ENCODE measurements at regions not wholly inside any gene's neighbourhood (a gene's known extent, or its start where the extent isn't known, plus 50 kb on each side); places are given as distances from the start of the nearest gene placed in this dataset.

DNA sequence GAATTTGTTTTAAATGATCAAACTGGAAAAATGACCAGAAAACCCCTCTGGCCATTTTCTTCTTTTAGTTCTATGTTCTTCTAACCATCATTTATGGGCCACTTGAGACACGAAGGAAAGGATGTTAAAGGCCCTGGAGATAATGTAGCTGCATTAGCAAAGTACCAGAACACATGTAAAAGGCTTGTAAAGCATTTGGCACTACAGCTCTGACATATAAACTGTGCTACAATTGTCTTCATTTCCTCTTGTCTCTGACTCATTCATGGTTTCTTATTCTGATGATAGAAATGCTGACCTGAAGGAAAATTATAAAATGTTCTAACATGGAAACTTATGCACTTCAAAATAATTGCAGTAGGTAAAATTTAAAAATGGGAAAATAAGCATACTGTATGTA is 388.7 kb downstream of the FAT4 start:
- DNase-seq (ENCODE audit: low read depth), result no peak
- TF ChIP-seq, protein P1, sequence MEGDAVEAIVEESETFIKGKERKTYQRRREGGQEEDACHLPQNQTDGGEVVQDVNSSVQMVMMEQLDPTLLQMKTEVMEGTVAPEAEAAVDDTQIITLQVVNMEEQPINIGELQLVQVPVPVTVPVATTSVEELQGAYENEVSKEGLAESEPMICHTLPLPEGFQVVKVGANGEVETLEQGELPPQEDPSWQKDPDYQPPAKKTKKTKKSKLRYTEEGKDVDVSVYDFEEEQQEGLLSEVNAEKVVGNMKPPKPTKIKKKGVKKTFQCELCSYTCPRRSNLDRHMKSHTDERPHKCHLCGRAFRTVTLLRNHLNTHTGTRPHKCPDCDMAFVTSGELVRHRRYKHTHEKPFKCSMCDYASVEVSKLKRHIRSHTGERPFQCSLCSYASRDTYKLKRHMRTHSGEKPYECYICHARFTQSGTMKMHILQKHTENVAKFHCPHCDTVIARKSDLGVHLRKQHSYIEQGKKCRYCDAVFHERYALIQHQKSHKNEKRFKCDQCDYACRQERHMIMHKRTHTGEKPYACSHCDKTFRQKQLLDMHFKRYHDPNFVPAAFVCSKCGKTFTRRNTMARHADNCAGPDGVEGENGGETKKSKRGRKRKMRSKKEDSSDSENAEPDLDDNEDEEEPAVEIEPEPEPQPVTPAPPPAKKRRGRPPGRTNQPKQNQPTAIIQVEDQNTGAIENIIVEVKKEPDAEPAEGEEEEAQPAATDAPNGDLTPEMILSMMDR (IDR thresholded peaks at IDR 0.05; ENCODE audit: insufficient read depth, low read depth, low read length, missing control alignments), result no peak
- H3K4me3 ChIP-seq (ENCODE audit: low read depth, low read length), result no peak overlapping the region

DNA sequence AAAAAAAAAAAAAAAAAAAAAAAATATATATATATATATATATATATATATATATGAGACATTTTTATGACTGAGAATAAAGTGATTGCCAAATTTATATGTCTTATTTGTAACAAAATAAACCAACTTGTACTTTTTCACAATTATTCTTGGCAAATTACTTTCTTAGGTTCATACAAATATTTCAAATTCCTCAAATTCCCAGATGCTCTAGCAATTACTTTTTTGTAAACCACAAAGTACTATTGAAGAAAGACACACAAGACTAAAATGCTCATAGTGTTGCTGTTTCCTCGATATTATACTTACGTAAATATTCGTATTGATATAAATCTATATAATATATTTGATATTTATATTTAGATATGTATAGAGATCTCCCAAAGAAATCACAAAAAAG is 390.0 kb downstream of the FAT4 start:
- TF ChIP-seq, protein P1 (IDR thresholded peaks at IDR 0.05; ENCODE audit: insufficient read depth, low read depth, low read length, missing control alignments), result no peak
- H3K4me3 ChIP-seq (ENCODE audit: low read depth, low read length), result no peak overlapping the region
- no peak for DNase-seq (ENCODE audit: low read depth)

DNA sequence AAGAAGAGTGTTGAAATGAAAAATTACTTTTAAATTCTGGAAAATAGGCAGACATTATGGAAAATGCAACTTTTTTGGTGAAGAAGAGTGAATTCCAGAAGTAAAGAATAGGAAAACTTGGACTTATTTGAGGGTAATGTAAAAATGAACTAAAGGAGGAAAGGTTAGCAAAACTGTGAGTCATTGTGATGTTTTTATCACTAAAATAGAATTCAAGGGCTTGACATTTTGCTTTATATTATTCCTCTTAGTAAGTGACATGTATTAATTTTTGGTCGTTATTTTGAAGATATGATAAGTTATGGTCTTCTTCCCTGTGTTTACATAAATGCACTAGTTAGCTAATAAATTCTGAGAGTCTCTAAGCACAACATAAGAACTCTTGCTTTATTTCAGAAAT is 390.9 kb downstream of the FAT4 start:
- no peak overlapping the region for H3K4me3 ChIP-seq (ENCODE audit: low read depth, low read length)
- TF ChIP-seq, protein P1 (IDR thresholded peaks at IDR 0.05; ENCODE audit: insufficient read depth, low read depth, low read length, missing control alignments), result no peak
- no peak for DNase-seq (ENCODE audit: low read depth)

DNA sequence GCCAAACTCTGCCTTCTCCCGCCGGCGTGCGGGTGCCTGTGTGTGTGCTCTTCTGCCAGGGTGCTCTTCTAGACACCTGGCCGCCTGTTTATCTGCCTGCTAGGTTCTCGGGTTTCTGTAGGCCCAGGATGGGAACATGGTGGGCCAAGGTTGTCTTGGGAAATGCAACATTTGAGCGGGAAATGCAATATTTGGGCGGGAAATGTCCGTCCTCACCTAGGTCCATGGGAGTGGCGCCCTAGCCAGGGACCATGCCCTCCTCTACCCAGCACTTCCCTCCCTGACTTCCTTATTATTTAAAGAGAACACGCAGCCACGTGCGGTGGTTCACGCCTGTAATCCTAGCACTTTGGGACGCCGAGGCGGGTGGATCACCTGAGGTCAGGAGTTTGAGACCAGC is 392.6 kb downstream of the FAT4 start:
- TF ChIP-seq, protein P1 (IDR thresholded peaks at IDR 0.05; ENCODE audit: insufficient read depth, low read depth, low read length, missing control alignments), result no peak
- H3K4me3 ChIP-seq (ENCODE audit: low read depth, low read length), result no peak overlapping the region
- DNase-seq (ENCODE audit: low read depth), result no peak

DNA sequence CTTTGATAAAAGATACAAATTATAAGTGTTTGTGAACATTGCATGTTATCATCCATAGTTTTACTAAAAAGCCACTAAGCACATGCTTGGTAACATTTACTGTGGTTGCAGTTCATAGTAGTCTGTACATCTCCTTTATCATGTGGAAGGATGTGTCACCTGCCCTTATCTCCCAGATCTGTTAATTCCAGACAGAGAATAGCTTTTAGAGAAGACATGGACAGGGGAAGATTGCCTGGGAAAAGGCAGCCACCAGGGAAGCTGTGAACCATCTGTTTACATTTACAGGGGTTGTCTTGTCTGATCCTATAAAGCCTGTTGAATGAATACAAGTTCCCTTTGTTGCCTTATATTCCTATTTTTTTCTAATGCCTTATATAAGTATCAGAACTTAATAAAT is 396.0 kb downstream of the FAT4 start:
- no peak for DNase-seq (ENCODE audit: low read depth)
- TF ChIP-seq, protein P1 (IDR thresholded peaks at IDR 0.05; ENCODE audit: insufficient read depth, low read depth, low read length, missing control alignments), result no peak
- no peak overlapping the region for H3K4me3 ChIP-seq (ENCODE audit: low read depth, low read length)

DNA sequence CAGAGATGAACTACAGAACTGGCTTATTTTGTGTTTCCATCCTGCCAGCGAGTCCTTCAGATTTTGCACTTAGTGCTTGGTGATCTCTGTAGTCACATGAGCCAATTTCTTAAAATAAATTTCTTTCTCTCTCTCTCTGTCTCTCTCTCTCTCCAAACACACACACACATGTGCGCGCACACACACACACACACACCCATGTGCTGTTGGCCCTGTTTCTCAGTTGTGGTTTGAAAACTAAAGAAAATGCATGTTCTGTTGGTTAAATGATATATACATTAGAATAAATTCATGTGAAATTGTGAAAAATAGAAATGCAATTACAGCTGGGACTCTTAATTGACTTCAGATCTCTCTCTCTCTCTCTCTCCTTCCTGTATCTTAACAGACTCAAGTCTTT is 399.3 kb downstream of the FAT4 start:
- no peak for DNase-seq (ENCODE audit: low read depth)
- TF ChIP-seq, protein P1 (IDR thresholded peaks at IDR 0.05; ENCODE audit: insufficient read depth, low read depth, low read length, missing control alignments), result no peak
- H3K4me3 ChIP-seq (ENCODE audit: low read depth, low read length), result no peak overlapping the region

DNA sequence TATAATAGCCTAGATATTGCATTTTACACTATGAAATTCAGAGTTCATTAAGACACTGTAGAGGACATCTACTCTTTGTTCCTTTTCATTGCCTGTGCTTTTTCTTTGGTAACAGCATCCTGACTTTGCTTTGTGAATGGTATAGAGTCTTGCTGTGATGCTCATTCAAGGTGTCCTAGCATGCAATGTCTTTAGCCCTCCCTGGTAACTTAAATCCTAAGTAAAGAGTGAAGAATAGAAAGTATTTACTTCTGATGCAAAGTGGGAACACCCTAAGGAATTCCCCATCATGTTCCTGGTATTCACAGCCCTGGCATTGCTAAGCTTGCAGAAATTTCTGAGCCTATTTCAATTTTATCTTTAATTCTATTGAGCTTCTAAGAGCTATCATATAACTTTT is 400.1 kb downstream of the FAT4 start:
- TF ChIP-seq, protein P1 (IDR thresholded peaks at IDR 0.05; ENCODE audit: insufficient read depth, low read depth, low read length, missing control alignments), result no peak
- no peak overlapping the region for H3K4me3 ChIP-seq (ENCODE audit: low read depth, low read length)
- DNase-seq (ENCODE audit: low read depth), result no peak

All from GM12865 (cell line).